Astrocyte (in vitro differentiated cells and primary cell): ENCODE measurements at regions not wholly inside any gene's neighbourhood (a gene's known extent, or its start where the extent isn't known, plus 50 kb on each side); places are given as distances from the start of the nearest gene placed in this dataset.

ENCODE experiments used
- EZH2 ChIP-seq: IDR thresholded peaks from 2 replicates; pipeline ENCODE4 v1.6.1; 2012; ENCODE audit warnings: mild to moderate bottlenecking, low read length, inconsistent platforms; ENCODE audit not compliant: insufficient read depth
- TF ChIP-seq, protein P1 (sequence below): IDR thresholded peaks from 2 replicates; pipeline ENCODE4 v1.5.1; 2011; ENCODE audit warnings: low read depth, mild to moderate bottlenecking, inconsistent platforms, low read length, moderate library complexity; ENCODE audit not compliant: insufficient read depth

- TF ChIP-seq, protein P1, sequence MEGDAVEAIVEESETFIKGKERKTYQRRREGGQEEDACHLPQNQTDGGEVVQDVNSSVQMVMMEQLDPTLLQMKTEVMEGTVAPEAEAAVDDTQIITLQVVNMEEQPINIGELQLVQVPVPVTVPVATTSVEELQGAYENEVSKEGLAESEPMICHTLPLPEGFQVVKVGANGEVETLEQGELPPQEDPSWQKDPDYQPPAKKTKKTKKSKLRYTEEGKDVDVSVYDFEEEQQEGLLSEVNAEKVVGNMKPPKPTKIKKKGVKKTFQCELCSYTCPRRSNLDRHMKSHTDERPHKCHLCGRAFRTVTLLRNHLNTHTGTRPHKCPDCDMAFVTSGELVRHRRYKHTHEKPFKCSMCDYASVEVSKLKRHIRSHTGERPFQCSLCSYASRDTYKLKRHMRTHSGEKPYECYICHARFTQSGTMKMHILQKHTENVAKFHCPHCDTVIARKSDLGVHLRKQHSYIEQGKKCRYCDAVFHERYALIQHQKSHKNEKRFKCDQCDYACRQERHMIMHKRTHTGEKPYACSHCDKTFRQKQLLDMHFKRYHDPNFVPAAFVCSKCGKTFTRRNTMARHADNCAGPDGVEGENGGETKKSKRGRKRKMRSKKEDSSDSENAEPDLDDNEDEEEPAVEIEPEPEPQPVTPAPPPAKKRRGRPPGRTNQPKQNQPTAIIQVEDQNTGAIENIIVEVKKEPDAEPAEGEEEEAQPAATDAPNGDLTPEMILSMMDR: no peak
- no peak for TF ChIP-seq EZH2
Observed at GRCh38 chr10:21263263-21263803, 262.1 kb downstream of the SKIDA1 start.
